Common myeloid progenitor, CD34-positive (primary cell): ENCODE measurements at regions not wholly inside any gene's neighbourhood (a gene's known extent, or its start where the extent isn't known, plus 50 kb on each side); places are given as distances from the start of the nearest gene placed in this dataset.

Source experiments
- CTCF ChIA-PET: fragments of 350-600 bp; sonication (Branson Sonifier 250); formaldehyde crosslinking; loops from one replicate; lab custom pipeline; 2021; ENCODE audit warnings: antibody characterized with exemption; lab: Charles Lee
- POLR2A ChIA-PET: fragments of 350-600 bp; sonication (Branson Sonifier 250); formaldehyde crosslinking; loops from one replicate; lab custom pipeline; 2021; ENCODE audit warnings: antibody characterized with exemption; lab: Charles Lee
- DNase-seq, 3 donors: peaks; one replicate each; pipeline versions ENCODE4 v3.0.0 to v3.0.0-alpha.2; 2013
- H3K27ac ChIP-seq, 2 experiments: 1 replicate in 1 of 2; 2 replicates in 1 of 2; pipeline ENCODE4 v1.7.0; 2013; ENCODE audit warnings: inconsistent platforms in 2 of 2, low read length in 2 of 2, mild to moderate bottlenecking in 2 of 2, low read depth in 1 of 2, moderate library complexity in 1 of 2; ENCODE audit not compliant: severe bottlenecking in 2 of 2, insufficient read depth in 1 of 2, poor library complexity in 1 of 2
- H3K27me3 ChIP-seq, 5 experiments: replicated peaks in 2 of 5; 1 replicate in 3 of 5; 2 replicates in 2 of 5; pipeline versions ENCODE4 v1.6.1 to v1.7.0; 2013; ENCODE audit warnings: low read length in 4 of 5, mild to moderate bottlenecking in 2 of 5, moderate library complexity in 2 of 5, inconsistent platforms in 1 of 5; ENCODE audit not compliant: insufficient read depth in 5 of 5, control insufficient read depth in 4 of 5
- H3K36me3 ChIP-seq, 4 experiments: 1 replicate in 2 of 4; 2 replicates in 2 of 4; pipeline versions ENCODE4 v1.6.1 to v1.7.0; 2013; ENCODE audit warnings: low read length in 3 of 4, control low read depth in 1 of 4, mild to moderate bottlenecking in 1 of 4; ENCODE audit not compliant: control insufficient read depth in 4 of 4, insufficient read depth in 4 of 4
- H3K4me1 ChIP-seq, 4 experiments: 1 replicate in 3 of 4; 2 replicates in 1 of 4; pipeline versions ENCODE4 v1.6.1 to v1.7.1; 2013; ENCODE audit warnings: low read length in 3 of 4, mild to moderate bottlenecking in 3 of 4, control low read depth in 1 of 4, inconsistent platforms in 1 of 4, moderate library complexity in 1 of 4; ENCODE audit not compliant: control insufficient read depth in 4 of 4, insufficient read depth in 4 of 4; ENCODE audit errors: control extremely low read depth in 1 of 4
- H3K4me3 ChIP-seq, 7 experiments: 1 replicate in 4 of 7; 2 replicates in 3 of 7; pipeline versions ENCODE4 v1.5.1 to v1.7.0; 2013; ENCODE audit warnings: mild to moderate bottlenecking in 7 of 7, low read length in 6 of 7, moderate library complexity in 6 of 7, inconsistent platforms in 2 of 7, low read depth in 2 of 7, control low read depth in 1 of 7; ENCODE audit not compliant: insufficient read depth in 4 of 7, control insufficient read depth in 1 of 7; ENCODE audit errors: extremely low read depth in 1 of 7
- H3K9me3 ChIP-seq, 5 experiments: 1 replicate in 4 of 5; 2 replicates in 1 of 5; pipeline versions ENCODE4 v1.6.1 to v1.7.1; 2013; ENCODE audit warnings: low read length in 4 of 5, mild to moderate bottlenecking in 2 of 5, inconsistent platforms in 1 of 5, low read depth in 1 of 5, moderate library complexity in 1 of 5; ENCODE audit not compliant: control insufficient read depth in 4 of 5, insufficient read depth in 2 of 5; ENCODE audit errors: control extremely low read depth in 1 of 5
- WGBS: methylation state at CpG from one replicate; pipeline ENCODE4 v1.1.5; 2013; ENCODE audit not compliant: insufficient coverage; 5-methylcytosine and 5-hydroxymethylcytosine counted together

DNA sequence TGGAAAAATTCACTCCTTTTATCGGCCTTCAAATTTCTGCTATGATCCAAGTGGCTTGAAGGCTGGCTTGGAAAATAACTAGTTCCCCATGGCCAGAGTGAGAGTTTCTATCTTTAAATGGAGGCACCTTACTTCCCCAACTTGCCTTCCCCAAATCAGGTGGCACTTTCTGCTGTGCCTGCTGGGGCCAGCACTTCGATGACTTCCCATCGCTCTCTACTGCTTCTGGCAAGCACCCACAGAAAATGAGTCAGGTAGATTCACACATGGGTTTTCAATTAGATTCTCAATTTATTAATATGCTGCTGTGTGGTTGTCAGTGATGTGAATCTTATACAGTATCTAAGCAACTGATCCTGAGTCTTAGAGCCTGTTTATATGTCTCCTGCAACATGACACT lies 398.8 kb upstream of the RAG2 start:
- Histone ChIP-seq H3K36me3 (no peaks in the 10 kb centered on the region), H3K4me3 (no peak overlapping the region), H3K27ac (no peak overlapping the region), H3K27me3 (no peaks in the 10 kb centered on the region), H3K9me3 (no peaks in the 10 kb centered on the region), H3K4me1 (no peaks in the 10 kb centered on the region)
- POLR2A ChIA-PET: no interaction called here
- DNase-seq: no peak
- WGBS: 100% methylated on average over 3 of the region's 3 CpGs
- CTCF ChIA-PET: no interaction called here

DNA sequence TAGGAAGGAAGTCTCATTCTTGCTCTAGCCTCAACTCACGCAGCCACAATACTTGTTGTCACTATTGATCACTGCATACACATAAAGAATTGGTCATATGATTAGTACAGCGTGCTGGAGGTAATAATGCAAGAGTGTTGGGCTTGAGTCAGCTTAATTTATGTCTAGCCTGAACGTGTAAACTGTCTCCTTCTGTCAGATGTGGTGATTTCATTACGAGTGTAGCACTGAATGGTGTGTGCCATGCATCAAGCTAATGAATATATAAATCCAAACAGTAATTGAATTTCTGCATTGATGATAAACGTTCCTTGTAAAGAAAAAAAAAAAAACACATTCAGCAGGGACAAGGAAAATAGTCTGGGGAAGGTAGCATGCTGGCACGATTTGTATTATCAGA lies 396.2 kb upstream of the RAG2 start:
- no peaks in the 10 kb centered on the region for H3K4me1 ChIP-seq
- H3K27me3 ChIP-seq: no peaks in the 10 kb centered on the region
- 43% methylated on average over 1 of the region's 6 CpGs for WGBS
- POLR2A ChIA-PET: no interaction called here
- H3K36me3 ChIP-seq: no peaks in the 10 kb centered on the region
- no peaks in the 10 kb centered on the region for H3K9me3 ChIP-seq
- DNase-seq: no peak
- no peak overlapping the region for H3K4me3 ChIP-seq
- H3K27ac ChIP-seq: no peak overlapping the region
- CTCF ChIA-PET: no interaction called here

DNA sequence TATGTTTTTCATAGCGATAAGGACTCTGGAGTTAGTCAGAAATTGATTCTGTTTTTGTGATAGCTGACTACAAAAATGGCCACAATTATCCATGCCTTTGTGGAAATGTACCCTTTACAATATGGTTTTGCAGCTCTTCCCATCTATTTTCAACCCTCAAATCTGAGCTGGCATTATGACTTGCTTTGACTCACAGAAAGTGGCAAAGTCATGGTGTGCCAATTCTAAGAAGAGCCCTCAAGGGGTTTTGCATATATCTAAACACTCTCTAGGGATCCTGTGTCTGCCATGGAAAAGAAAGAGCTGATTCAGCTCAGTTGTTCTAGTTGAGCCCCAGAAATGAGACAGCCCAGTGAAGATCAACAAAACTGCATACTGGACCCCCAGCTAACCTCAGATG lies 390.5 kb upstream of the RAG2 start:
- no CpG with 5 or more reads among the region's 1 CpG for WGBS
- CTCF ChIA-PET: no interaction called here
- DNase-seq: no peak
- H3K36me3 ChIP-seq: no peaks in the 10 kb centered on the region
- H3K4me3 ChIP-seq: peak overlapping the region in 1 of 7 experiments; percentile 2
- POLR2A ChIA-PET: no interaction called here
- no peaks in the 10 kb centered on the region for H3K27me3 ChIP-seq
- H3K4me1 ChIP-seq: no peaks in the 10 kb centered on the region
- peaks cover 0 to 1% (median 0%) of the 10 kb centered on the region in 5 experiments for H3K9me3 ChIP-seq
- no peak overlapping the region for H3K27ac ChIP-seq

DNA sequence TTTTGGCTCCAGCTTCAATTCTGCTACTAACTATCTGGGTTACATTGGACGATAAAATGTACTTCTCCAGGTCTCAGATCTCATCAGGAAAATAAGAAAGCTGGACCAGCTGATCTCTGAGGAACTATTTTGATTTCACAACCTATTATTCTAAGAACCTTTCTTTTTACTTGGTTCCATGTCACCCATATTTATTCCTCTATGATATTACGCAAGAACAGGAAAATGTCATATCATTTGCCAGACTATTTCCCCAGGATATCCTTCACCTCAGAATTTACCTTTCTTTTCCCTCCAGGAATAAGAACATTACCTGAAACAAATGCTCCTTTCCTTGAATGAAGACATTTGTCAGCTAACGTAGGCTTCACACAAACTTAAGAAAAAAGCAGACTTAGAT lies 387.5 kb upstream of the RAG2 start:
- CTCF ChIA-PET: no interaction called here
- no peak overlapping the region for H3K27ac ChIP-seq
- H3K4me3 ChIP-seq: no peak overlapping the region
- no peaks in the 10 kb centered on the region for H3K27me3 ChIP-seq
- H3K36me3 ChIP-seq: no peaks in the 10 kb centered on the region
- 100% methylated on average over 2 of the region's 3 CpGs for WGBS
- H3K9me3 ChIP-seq: peaks cover 0 to 3% (median 0%) of the 10 kb centered on the region in 5 experiments
- POLR2A ChIA-PET: no interaction called here
- no peaks in the 10 kb centered on the region for H3K4me1 ChIP-seq
- no peak for DNase-seq

DNA sequence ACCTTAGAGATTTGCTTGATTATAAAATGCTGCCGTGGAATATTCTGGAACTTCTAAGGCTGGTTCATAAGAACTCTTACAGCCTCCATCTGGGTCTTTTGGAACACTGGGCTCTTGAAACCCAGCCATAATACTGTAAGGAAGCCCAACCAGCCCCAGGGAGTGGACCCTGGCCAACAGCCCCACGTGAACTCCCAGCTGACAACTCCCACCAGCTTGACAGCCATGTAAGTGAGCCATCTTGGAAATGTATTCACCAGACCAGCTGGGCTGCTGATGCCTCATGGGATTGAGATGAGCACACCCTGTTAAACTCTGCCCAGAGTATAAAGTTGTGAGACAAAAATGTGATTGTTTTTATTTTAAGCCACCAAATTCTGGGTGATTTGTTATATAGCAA lies 378.7 kb upstream of the RAG2 start:
- H3K9me3 ChIP-seq: peaks cover 0 to 3% (median 0%) of the 10 kb centered on the region in 5 experiments
- no peak overlapping the region for H3K4me3 ChIP-seq
- ChIA-PET CTCF (no interaction called here), POLR2A (no interaction called here)
- no peaks in the 10 kb centered on the region for H3K36me3 ChIP-seq
- WGBS: 100% methylated on average over 1 of the region's 2 CpGs
- DNase-seq: no peak
- H3K27me3 ChIP-seq: no peaks in the 10 kb centered on the region
- H3K4me1 ChIP-seq: no peaks in the 10 kb centered on the region
- no peak overlapping the region for H3K27ac ChIP-seq

DNA sequence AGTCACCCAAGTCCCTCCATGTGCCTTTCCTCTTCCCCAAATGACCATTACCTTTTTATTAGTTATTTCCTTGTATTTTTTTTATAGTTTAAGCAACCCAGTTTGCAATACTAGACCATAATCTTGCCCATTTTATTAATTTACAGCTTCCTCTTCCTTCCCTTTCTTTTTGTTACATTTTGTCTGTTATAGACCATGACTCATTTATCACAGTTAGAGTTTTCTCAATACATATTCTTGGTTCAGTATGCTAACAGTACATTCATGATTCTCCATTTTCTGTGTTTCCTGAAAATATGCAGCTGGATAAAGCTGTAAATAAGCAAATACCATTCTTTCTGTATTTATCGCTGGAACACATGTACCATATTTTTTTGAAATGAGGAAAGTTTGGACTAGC lies 376.7 kb upstream of the RAG2 start:
- Histone ChIP-seq H3K9me3 (peaks cover 0 to 2% (median 0%) of the 10 kb centered on the region in 5 experiments), H3K27me3 (no peaks in the 10 kb centered on the region), H3K36me3 (no peaks in the 10 kb centered on the region), H3K27ac (no peak overlapping the region), H3K4me3 (no peak overlapping the region), H3K4me1 (no peaks in the 10 kb centered on the region)
- ChIA-PET CTCF (interaction anchor here (0.5 kb wide), 1 partner anchor 52 kb away, joined by 3 read pairs; no protein-coding TSS in a partner anchor), POLR2A (no interaction called here)
- DNase-seq: no peak
- WGBS: no CpG with 5 or more reads among the region's 1 CpG

DNA sequence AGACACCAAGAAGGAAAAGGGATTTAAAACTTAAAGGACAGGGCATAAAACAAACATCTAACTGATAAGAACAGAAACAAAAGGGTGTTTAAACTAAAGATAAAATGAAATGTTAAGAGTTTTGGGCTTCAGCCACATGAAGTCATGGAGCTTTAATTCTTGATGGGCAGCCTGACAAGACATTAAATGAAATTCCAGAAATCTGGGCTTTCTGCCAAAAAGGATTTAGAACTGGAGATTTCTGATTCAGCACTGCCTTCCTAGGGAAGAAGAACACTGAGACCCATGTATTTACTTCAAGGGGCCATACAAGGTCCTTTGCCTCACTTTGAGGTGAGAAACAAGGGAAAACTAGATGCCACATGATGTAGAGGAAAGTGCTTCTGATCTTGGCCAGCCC lies 355.9 kb upstream of the RAG2 start:
- DNase-seq: no peak
- H3K27ac ChIP-seq: no peak overlapping the region
- H3K36me3 ChIP-seq: no peaks in the 10 kb centered on the region
- ChIA-PET CTCF (no interaction called here), POLR2A (no interaction called here)
- H3K27me3 ChIP-seq: no peaks in the 10 kb centered on the region
- H3K9me3 ChIP-seq: peaks cover 0 to 5% (median 4%) of the 10 kb centered on the region in 5 experiments
- no peak overlapping the region for H3K4me3 ChIP-seq
- no peaks in the 10 kb centered on the region for H3K4me1 ChIP-seq
